ENCODE measurements at regions not wholly inside any gene's neighbourhood (a gene's known extent, or its start where the extent isn't known, plus 50 kb on each side); places are given as distances from the start of the nearest gene placed in this dataset.

- in situ Hi-C loops (cut with HindIII; ENCODE audit: low pct_unique_long_range_greater_than_20kb, low sequenced_read_pairs) (no loop called here), intact Hi-C loops (cut with micrococcal nuclease; ENCODE audit: unreplicated experiment) (no loop called here)
- Histone ChIP-seq H3K27ac (ENCODE audit: low read length) (no peak overlapping the region), H3K4me1 (ENCODE audit: control insufficient read depth, insufficient read depth, low read length) (no peaks in the 10 kb centered on the region), H3K27me3 (ENCODE audit: control insufficient read depth, insufficient read depth, low read length) (peaks cover 2% of the 10 kb centered on the region), H3K9me3 (ENCODE audit: control insufficient read depth, insufficient read depth, low read depth, low read length) (no peaks in the 10 kb centered on the region), H3K36me3 (ENCODE audit: control insufficient read depth, insufficient read depth, low read length) (no peaks in the 10 kb centered on the region), H3K4me3 (ENCODE audit: low read depth in 2 of 2, low read length in 2 of 2) (no peak overlapping the region)
- DNase-seq (ENCODE audit: low read depth, low spot score) (no peak), ATAC-seq (no peak)
- TF ChIP-seq CTCF (IDR thresholded peaks at IDR 0.05): no peak
- no peak for TF ChIP-seq SIN3A (IDR thresholded peaks at IDR 0.05; ENCODE audit: borderline replicate concordance, insufficient read depth, low read depth, low read length)
- no peak for TF ChIP-seq POLR2AphosphoS5 (IDR thresholded peaks at IDR 0.05; ENCODE audit: low read depth, low read length)
- no peak for TF ChIP-seq TCF7L2 (IDR thresholded peaks at IDR 0.05; ENCODE audit: low read depth, low read length)
- TF ChIP-seq REST (IDR thresholded peaks at IDR 0.05; ENCODE audit: insufficient read depth in 1 of 2, low read depth in 2 of 2, low read length in 1 of 2): no peak
- ChIA-PET POLR2A (no interaction called here), CTCF (no interaction called here)
- no TSS peak for BruUV-seq (replicated peaks)
These were observed 249.3 kb downstream of the CYP26B1 start for GRCh38 chr2:71898375-71898774.

GRCh38 chr2:71897836-71898235 lies 249.8 kb downstream of the CYP26B1 start:
- CTCF ChIA-PET: no interaction called here
- intact Hi-C loops (cut with micrococcal nuclease; ENCODE audit: unreplicated experiment): no loop called here
- POLR2A ChIA-PET: no interaction called here

GRCh38 chr2:71897137-71897480 lies 250.6 kb downstream of the CYP26B1 start:
- DNase-seq (ENCODE audit: low read depth, low spot score): no peak
- Histone ChIP-seq H3K4me1 (ENCODE audit: control insufficient read depth, insufficient read depth, low read length) (no peaks in the 10 kb centered on the region), H3K27ac (ENCODE audit: low read length) (no peak overlapping the region), H3K9me3 (ENCODE audit: control insufficient read depth, insufficient read depth, low read depth, low read length) (no peaks in the 10 kb centered on the region), H3K36me3 (ENCODE audit: control insufficient read depth, insufficient read depth, low read length) (no peaks in the 10 kb centered on the region), H3K27me3 (ENCODE audit: control insufficient read depth, insufficient read depth, low read length) (peaks cover under 1% of the 10 kb centered on the region), H3K4me3 (ENCODE audit: low read depth in 2 of 2, low read length in 2 of 2) (no peak overlapping the region)
- TF ChIP-seq REST (IDR thresholded peaks at IDR 0.05; ENCODE audit: insufficient read depth in 1 of 2, low read depth in 2 of 2, low read length in 1 of 2) (no peak), CTCF (IDR thresholded peaks at IDR 0.05) (no peak), SIN3A (IDR thresholded peaks at IDR 0.05; ENCODE audit: borderline replicate concordance, insufficient read depth, low read depth, low read length) (no peak), POLR2AphosphoS5 (IDR thresholded peaks at IDR 0.05; ENCODE audit: low read depth, low read length) (no peak), TCF7L2 (IDR thresholded peaks at IDR 0.05; ENCODE audit: low read depth, low read length) (no peak)
- no peak for ATAC-seq
- in situ Hi-C loops (cut with HindIII; ENCODE audit: low pct_unique_long_range_greater_than_20kb, low sequenced_read_pairs) (no loop called here), intact Hi-C loops (cut with micrococcal nuclease; ENCODE audit: unreplicated experiment) (no loop called here)
- CTCF ChIA-PET: no interaction called here
- POLR2A ChIA-PET: no interaction called here
- no TSS peak for BruUV-seq (replicated peaks)

More at GRCh38 chr2:71897836-71898235, 249.8 kb downstream of the CYP26B1 start:
- H3K4me1 ChIP-seq (ENCODE audit: control insufficient read depth, insufficient read depth, low read length): no peaks in the 10 kb centered on the region
- TF ChIP-seq TCF7L2 (IDR thresholded peaks at IDR 0.05; ENCODE audit: low read depth, low read length): no peak
- no peak for TF ChIP-seq SIN3A (IDR thresholded peaks at IDR 0.05; ENCODE audit: borderline replicate concordance, insufficient read depth, low read depth, low read length)
- TF ChIP-seq POLR2AphosphoS5 (IDR thresholded peaks at IDR 0.05; ENCODE audit: low read depth, low read length): no peak
- no TSS peak for BruUV-seq (replicated peaks)
- H3K27me3 ChIP-seq (ENCODE audit: control insufficient read depth, insufficient read depth, low read length): peaks cover under 1% of the 10 kb centered on the region
- H3K36me3 ChIP-seq (ENCODE audit: control insufficient read depth, insufficient read depth, low read length): no peaks in the 10 kb centered on the region
- no peak overlapping the region for H3K4me3 ChIP-seq (ENCODE audit: low read depth in 2 of 2, low read length in 2 of 2)
- in situ Hi-C loops (cut with HindIII; ENCODE audit: low pct_unique_long_range_greater_than_20kb, low sequenced_read_pairs): no loop called here
- ATAC-seq (no peak), DNase-seq (ENCODE audit: low read depth, low spot score) (no peak)
- H3K9me3 ChIP-seq (ENCODE audit: control insufficient read depth, insufficient read depth, low read depth, low read length): no peaks in the 10 kb centered on the region
- no peak overlapping the region for H3K27ac ChIP-seq (ENCODE audit: low read length)
